ENCODE measurements at regions not wholly inside any gene's neighbourhood (a gene's known extent, or its start where the extent isn't known, plus 50 kb on each side); places are given as distances from the start of the nearest gene placed in this dataset.

- intact Hi-C loops (cut with DNase I) = no loop called here
- Histone ChIP-seq H3K4me3 (no peak overlapping the region), H3K9me3 (no peaks in the 10 kb centered on the region), H3K27me3 (no peaks in the 10 kb centered on the region), H3K36me3 (no peaks in the 10 kb centered on the region), H3K27ac (no peak overlapping the region), H3K4me1 (no peaks in the 10 kb centered on the region)
- TF ChIP-seq CTCF (IDR thresholded peaks at IDR 0.05) (no peak), POLR2A (IDR thresholded peaks at IDR 0.05) (no peak)
- 45% methylated on average over 2 of the region's 2 CpGs for WGBS (ENCODE audit: insufficient coverage, low coverage, low lambda C conversion rate, missing lambda C conversion rate)
- DNase-seq (no peak), ATAC-seq (no peak)
These were observed 56.8 kb upstream of the EMCN start for GRCh38 chr4:100574607-100575006.

GRCh38 chr4:100569196-100569595, 51.4 kb upstream of the EMCN start:
- no peaks in the 10 kb centered on the region for H3K27me3 ChIP-seq
- ATAC-seq (no peak), DNase-seq (no peak)
- no peak overlapping the region for H3K27ac ChIP-seq
- no peaks in the 10 kb centered on the region for H3K36me3 ChIP-seq
- no peaks in the 10 kb centered on the region for H3K9me3 ChIP-seq
- WGBS (ENCODE audit: insufficient coverage, low coverage, low lambda C conversion rate, missing lambda C conversion rate) = no CpG with 5 or more reads among the region's 2 CpGs
- intact Hi-C loops (cut with DNase I) = no loop called here
- H3K4me1 ChIP-seq = no peaks in the 10 kb centered on the region
- no peak for TF ChIP-seq CTCF (IDR thresholded peaks at IDR 0.05)
- no peak for TF ChIP-seq POLR2A (IDR thresholded peaks at IDR 0.05)
- no peak overlapping the region for H3K4me3 ChIP-seq

Data from right lobe of liver (tissue), 6 donors.